ENCODE measurements at regions not wholly inside any gene's neighbourhood (a gene's known extent, or its start where the extent isn't known, plus 50 kb on each side); places are given as distances from the start of the nearest gene placed in this dataset.

- no peak for TF ChIP-seq CTCF (IDR thresholded peaks at IDR 0.05; ENCODE audit: extremely low read depth, insufficient read depth, missing control alignments)
- in situ Hi-C loops (cut with MboI; ENCODE audit: low pct_unique_long_range_greater_than_20kb, low sequenced_read_pairs, unreplicated experiment), result no loop called here
- no peak for DNase-seq (ENCODE audit: low spot score)
Observed at GRCh38 chr17:13310858-13311257, 290.9 kb downstream of the HS3ST3A1 start.

GRCh38 chr17:13306310-13306962 lies 288.6 kb upstream of the ELAC2 start:
- DNase-seq (ENCODE audit: low spot score), result no peak
- in situ Hi-C loops (cut with MboI; ENCODE audit: low pct_unique_long_range_greater_than_20kb, low sequenced_read_pairs, unreplicated experiment), result no loop called here
- no peak for TF ChIP-seq CTCF (IDR thresholded peaks at IDR 0.05; ENCODE audit: extremely low read depth, insufficient read depth, missing control alignments)

GRCh38 chr17:13302983-13303382 lies 285.2 kb upstream of the ELAC2 start:
- in situ Hi-C loops (cut with MboI; ENCODE audit: low pct_unique_long_range_greater_than_20kb, low sequenced_read_pairs, unreplicated experiment), result no loop called here
- TF ChIP-seq CTCF (IDR thresholded peaks at IDR 0.05; ENCODE audit: extremely low read depth, insufficient read depth, missing control alignments), result no peak
- no peak for DNase-seq (ENCODE audit: low spot score)

- TF ChIP-seq CTCF (IDR thresholded peaks at IDR 0.05; ENCODE audit: extremely low read depth, insufficient read depth, missing control alignments), result no peak
- DNase-seq (ENCODE audit: low spot score), result no peak
Observed at GRCh38 chr17:13302419-13302818, 284.6 kb upstream of the ELAC2 start.

GRCh38 chr17:13297183-13297582 lies 279.4 kb upstream of the ELAC2 start:
- DNase-seq (ENCODE audit: low spot score), result no peak
- TF ChIP-seq CTCF (IDR thresholded peaks at IDR 0.05; ENCODE audit: extremely low read depth, insufficient read depth, missing control alignments), result no peak

More at GRCh38 chr17:13302419-13302818, 284.6 kb upstream of the ELAC2 start:
- in situ Hi-C loops (cut with MboI; ENCODE audit: low pct_unique_long_range_greater_than_20kb, low sequenced_read_pairs, unreplicated experiment), result no loop called here

GRCh38 chr17:13293421-13293820 lies 275.6 kb upstream of the ELAC2 start:
- no peak for TF ChIP-seq CTCF (IDR thresholded peaks at IDR 0.05; ENCODE audit: extremely low read depth, insufficient read depth, missing control alignments)
- in situ Hi-C loops (cut with MboI; ENCODE audit: low pct_unique_long_range_greater_than_20kb, low sequenced_read_pairs, unreplicated experiment), result no loop called here
- DNase-seq (ENCODE audit: low spot score), result no peak

More at GRCh38 chr17:13297183-13297582, 279.4 kb upstream of the ELAC2 start:
- in situ Hi-C loops (cut with MboI; ENCODE audit: low pct_unique_long_range_greater_than_20kb, low sequenced_read_pairs, unreplicated experiment), result no loop called here

Data from GM13977 (cell line).